GM12891 (cell line): ENCODE measurements at regions not wholly inside any gene's neighbourhood (a gene's known extent, or its start where the extent isn't known, plus 50 kb on each side); places are given as distances from the start of the nearest gene placed in this dataset.

Experiments used
- PAX5 ChIP-seq: IDR thresholded peaks from 2 replicates; pipeline ENCODE4 v1.6.1; 2011; ENCODE audit warnings: low read length, moderate library complexity, mild to moderate bottlenecking; ENCODE audit not compliant: insufficient read depth, severe bottlenecking
- POLR2A ChIP-seq: IDR thresholded peaks from 2 replicates; pipeline ENCODE4 v1.6.1; 2011; ENCODE audit warnings: low read depth, low read length, control low read depth
- POLR2AphosphoS5 ChIP-seq: IDR thresholded peaks from 2 replicates; pipeline ENCODE4 v1.6.1; 2011; ENCODE audit warnings: low read depth, low read length, control low read depth
- SPI1 ChIP-seq: IDR thresholded peaks from 2 replicates; pipeline ENCODE4 v1.6.1; 2011; ENCODE audit warnings: low read depth, low read length, control low read depth
- TAF1 ChIP-seq: IDR thresholded peaks from 2 replicates; pipeline ENCODE4 v1.6.1; 2011; ENCODE audit warnings: low read depth, low read length, control low read depth

DNA sequence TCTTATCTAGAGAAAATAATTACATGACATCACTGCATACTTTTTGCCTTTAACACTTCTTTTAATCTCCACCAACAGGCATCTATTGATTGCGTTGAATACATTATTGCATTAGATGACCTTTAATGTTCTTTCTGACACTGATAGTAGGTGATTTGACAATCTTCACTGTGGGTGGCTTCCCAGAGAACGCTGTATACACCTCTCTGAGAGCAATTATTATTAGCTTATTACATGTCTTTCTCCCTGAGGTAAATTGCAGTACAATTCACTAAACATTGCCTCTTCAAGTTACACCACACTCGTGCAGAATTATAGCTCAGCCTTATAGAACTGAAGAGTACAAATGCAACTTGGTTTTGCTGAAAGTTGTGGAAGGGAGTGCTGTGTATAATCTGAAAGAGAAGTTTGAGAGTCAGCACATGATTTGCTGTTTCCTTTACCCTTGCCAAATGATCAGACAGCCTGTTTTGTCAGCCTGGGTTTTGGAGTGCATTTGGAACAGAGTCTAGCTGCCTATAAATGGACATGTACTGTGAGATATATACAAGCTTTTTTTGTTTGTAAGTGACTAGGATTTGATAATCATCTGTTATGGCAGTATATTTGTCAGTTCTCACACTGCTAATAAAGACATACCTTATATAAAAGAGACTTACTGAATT, 369.2 kb downstream of the CCER1 start:
- TF ChIP-seq POLR2A (no peak), POLR2AphosphoS5 (no peak), TAF1 (no peak), SPI1 (no peak), PAX5 (no peak)
